ENCODE measurements at regions not wholly inside any gene's neighbourhood (a gene's known extent, or its start where the extent isn't known, plus 50 kb on each side); places are given as distances from the start of the nearest gene placed in this dataset.
"Not testable (repeated sequence)": the region's sequence is repeated elsewhere in the genome, so short reads cannot be mapped to it uniquely, and the experiment has no call there.

- Histone ChIP-seq H3K27ac (no peak overlapping the region), H3K36me3 (no peaks in the 10 kb centered on the region), H3K27me3 (no peaks in the 10 kb centered on the region), H3K9me3 (peaks cover 0 to 10% of the 10 kb centered on the region in 2 donors), H3K4me1 (no peaks in the 10 kb centered on the region), H3K4me3 (no peak overlapping the region)
- DNase-seq (ENCODE audit: low spot score) = no peak
- TF ChIP-seq CTCF (IDR thresholded peaks at IDR 0.05) = no peak
Measured at GRCh38 chr18:43341014-43341413, 63.7 kb upstream of the SYT4 start.

- Histone ChIP-seq H3K27ac (no peak overlapping the region), H3K36me3 (no peaks in the 10 kb centered on the region), H3K27me3 (no peaks in the 10 kb centered on the region), H3K4me1 (no peaks in the 10 kb centered on the region), H3K9me3 (no peaks in the 10 kb centered on the region), H3K4me3 (no peak overlapping the region)
- no peak for TF ChIP-seq CTCF (IDR thresholded peaks at IDR 0.05)
- DNase-seq (ENCODE audit: low spot score) = no peak
Measured at GRCh38 chr18:43350176-43350575, 72.9 kb upstream of the SYT4 start.

- Histone ChIP-seq H3K4me3 (no peak overlapping the region), H3K9me3 (no peaks in the 10 kb centered on the region), H3K4me1 (no peaks in the 10 kb centered on the region), H3K27ac (no peak overlapping the region), H3K27me3 (no peaks in the 10 kb centered on the region), H3K36me3 (no peaks in the 10 kb centered on the region)
- DNase-seq (ENCODE audit: low spot score) = no peak
- TF ChIP-seq CTCF (IDR thresholded peaks at IDR 0.05) = no peak
Measured at GRCh38 chr18:43364535-43364934, 87.2 kb upstream of the SYT4 start.

DNA sequence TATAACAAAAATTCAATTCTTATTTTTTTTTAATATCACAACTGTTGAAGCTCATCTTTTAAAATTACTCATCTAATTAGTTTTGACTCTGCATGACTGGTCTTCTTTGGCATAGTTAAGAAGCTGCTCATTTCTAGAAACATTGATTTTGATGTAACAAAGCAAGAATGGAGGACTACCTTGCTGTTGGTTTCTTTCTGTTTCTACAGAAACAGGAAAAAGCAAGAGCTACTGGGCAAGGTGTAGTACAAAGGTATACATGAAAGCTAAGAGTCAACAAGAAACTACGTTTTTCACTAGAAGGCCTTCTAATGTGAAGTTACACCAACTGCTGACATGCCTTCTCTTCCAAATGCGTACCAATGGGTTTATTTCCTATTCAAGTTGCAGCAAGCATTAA, 90.6 kb upstream of the SYT4 start:
- H3K27ac ChIP-seq = no peak overlapping the region
- no peak for TF ChIP-seq CTCF (IDR thresholded peaks at IDR 0.05)
- H3K36me3 ChIP-seq = no peaks in the 10 kb centered on the region
- no peaks in the 10 kb centered on the region for H3K4me1 ChIP-seq
- no peaks in the 10 kb centered on the region for H3K27me3 ChIP-seq
- no peak for DNase-seq (ENCODE audit: low spot score)
- H3K9me3 ChIP-seq = no peaks in the 10 kb centered on the region
- H3K4me3 ChIP-seq = no peak overlapping the region

DNA sequence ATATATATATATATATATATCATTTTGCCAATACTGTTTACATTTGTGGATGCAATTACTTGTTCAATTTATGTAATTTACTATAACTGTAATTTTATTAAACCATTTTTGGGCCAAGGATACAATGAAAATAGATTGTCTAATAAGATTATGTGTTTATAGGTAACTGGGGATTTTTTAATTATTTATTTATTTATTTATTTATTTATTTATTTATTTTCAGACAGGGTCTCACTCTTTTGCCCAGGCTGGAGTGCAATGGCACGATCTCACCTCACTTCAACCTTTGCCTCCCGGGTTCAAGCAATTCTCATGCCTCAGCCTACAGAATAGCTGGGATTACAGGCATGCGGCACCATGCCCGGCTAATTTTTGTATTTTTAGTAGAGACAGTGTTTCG, 92.0 kb upstream of the SYT4 start:
- H3K36me3 ChIP-seq; H3K9me3 ChIP-seq; H3K4me3 ChIP-seq; DNase-seq (ENCODE audit: low spot score); H3K27ac ChIP-seq; H3K27me3 ChIP-seq; H3K4me1 ChIP-seq: not testable (repeated sequence)

DNA sequence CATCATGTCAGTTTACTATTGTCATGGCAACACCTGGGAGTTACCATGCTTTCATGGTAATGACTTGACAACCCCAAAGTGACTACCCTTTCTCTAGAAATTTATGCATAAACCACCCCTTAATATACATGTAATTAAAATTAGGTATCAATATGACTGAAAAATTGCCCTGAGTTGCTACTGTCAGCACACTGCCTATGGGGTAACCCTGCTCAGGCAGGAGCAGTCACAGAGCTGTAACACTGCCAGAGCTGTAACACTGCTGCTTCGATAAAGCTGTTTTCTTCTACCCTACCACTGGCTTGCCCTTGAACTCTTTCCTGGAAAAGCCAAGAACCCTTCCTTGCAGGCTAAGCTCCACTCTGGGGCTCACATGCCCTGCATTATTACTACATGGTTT, 95.5 kb upstream of the SYT4 start:
- Histone ChIP-seq H3K36me3 (no peaks in the 10 kb centered on the region), H3K4me3 (no peak overlapping the region), H3K9me3 (no peaks in the 10 kb centered on the region), H3K4me1 (no peaks in the 10 kb centered on the region), H3K27ac (no peak overlapping the region), H3K27me3 (no peaks in the 10 kb centered on the region)
- DNase-seq (ENCODE audit: low spot score) = no peak
- TF ChIP-seq CTCF (IDR thresholded peaks at IDR 0.05) = no peak

Data from right atrium auricular region (tissue), 2 donors.